Hepatocyte (in vitro differentiated cells): ENCODE measurements at regions not wholly inside any gene's neighbourhood (a gene's known extent, or its start where the extent isn't known, plus 50 kb on each side); places are given as distances from the start of the nearest gene placed in this dataset.

Experiments
- DNase-seq: peaks from one replicate; pipeline ENCODE4 v3.0.0-alpha.2; 2016; ENCODE audit warnings: low spot score
- H2AFZ ChIP-seq: fragments of 200-600 bp; sonication (generic); 2 replicates; pipeline ENCODE4 v1.6.0; 2016; ENCODE audit warnings: antibody characterized with exemption, mild to moderate bottlenecking
- H3K27ac ChIP-seq: fragments of 200-600 bp; sonication (generic); 2 replicates; pipeline ENCODE4 v1.5.1; 2016; ENCODE audit warnings: mild to moderate bottlenecking
- H3K27me3 ChIP-seq: fragments of 200-600 bp; sonication (generic); 2 replicates; pipeline ENCODE4 v1.6.1; 2016
- H3K36me3 ChIP-seq: fragments of 200-600 bp; sonication (generic); replicated peaks from 2 replicates; pipeline ENCODE4 v1.5.1; 2016; ENCODE audit warnings: low read depth; ENCODE audit not compliant: insufficient read depth
- H3K4me1 ChIP-seq: fragments of 200-600 bp; sonication (generic); 2 replicates; pipeline ENCODE4 v1.5.1; 2016; ENCODE audit warnings: mild to moderate bottlenecking, moderate library complexity; ENCODE audit not compliant: insufficient read depth
- H3K4me2 ChIP-seq: fragments of 200-600 bp; sonication (generic); 2 replicates; pipeline ENCODE4 v1.6.0; 2016
- H3K4me3 ChIP-seq: fragments of 200-600 bp; sonication (generic); 2 replicates; pipeline ENCODE4 v1.5.1; 2016; ENCODE audit warnings: mild to moderate bottlenecking
- H3K79me2 ChIP-seq: fragments of 200-600 bp; sonication (generic); 2 replicates; pipeline ENCODE4 v1.6.0; 2017; ENCODE audit warnings: mild to moderate bottlenecking
- H3K9me2 ChIP-seq: fragments of 200-600 bp; sonication (generic); replicated peaks from 2 replicates; pipeline ENCODE4 v1.6.0; 2017; ENCODE audit warnings: mild to moderate bottlenecking; ENCODE audit not compliant: insufficient read depth
- H3K9me3 ChIP-seq: fragments of 200-600 bp; sonication (generic); 2 replicates; pipeline ENCODE4 v1.5.1; 2016; ENCODE audit warnings: low read depth, mild to moderate bottlenecking
- H4K20me1 ChIP-seq: fragments of 200-600 bp; sonication (generic); 2 replicates; pipeline ENCODE4 v1.6.0; 2016; ENCODE audit warnings: mild to moderate bottlenecking; ENCODE audit not compliant: insufficient read depth, poor library complexity, severe bottlenecking
- CTCF ChIP-seq: fragments of 200-600 bp; sonication (generic); IDR thresholded peaks from 2 replicates; pipeline ENCODE4 v1.5.1; 2016; ENCODE audit warnings: antibody characterized with exemption, mild to moderate bottlenecking; ENCODE audit not compliant: poor library complexity
- EZH2 ChIP-seq: fragments of 200-600 bp; sonication (generic); IDR thresholded peaks from 2 replicates; pipeline ENCODE4 v1.6.1; 2016; ENCODE audit warnings: antibody characterized with exemption, mild to moderate bottlenecking, borderline replicate concordance
- EZH2phosphoT487 ChIP-seq: fragments of 200-600 bp; sonication (generic); IDR thresholded peaks from one replicate; pipeline ENCODE4 v1.6.1; 2018; ENCODE audit warnings: antibody characterized with exemption, mild to moderate bottlenecking, low read depth, moderate library complexity; ENCODE audit not compliant: unreplicated experiment, severe bottlenecking
- WGBS: methylation state at CpG from one replicate; pipeline ENCODE4 v1.1.6; 2016; ENCODE audit warnings: low lambda C conversion rate; ENCODE audit errors: missing lambda C conversion rate; 5-methylcytosine and 5-hydroxymethylcytosine counted together

DNA sequence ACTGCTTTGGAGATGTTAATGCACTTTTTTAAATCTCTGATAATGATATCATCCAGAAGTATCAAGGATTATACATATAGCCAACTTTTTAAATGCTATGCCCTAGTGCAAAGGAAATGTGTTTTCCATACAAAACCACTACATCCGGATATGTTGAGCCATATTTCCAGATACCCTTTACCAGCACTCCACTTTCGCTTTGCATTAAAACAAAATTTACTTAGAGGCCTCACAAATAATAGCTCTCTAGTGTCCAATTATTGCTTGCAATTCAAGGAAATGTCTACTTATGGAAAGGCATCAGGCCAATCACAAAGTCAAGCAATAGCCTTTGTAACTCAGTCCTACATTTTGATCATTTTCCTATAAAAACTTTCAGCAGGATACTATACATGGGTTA, 1072.8 kb upstream of the INTU start:
- no peak overlapping the region for H3K4me2 ChIP-seq
- H3K4me1 ChIP-seq: no peaks in the 10 kb centered on the region
- WGBS: 68% methylated on average over 2 of the region's 2 CpGs
- no peaks in the 10 kb centered on the region for H3K27me3 ChIP-seq
- no peak overlapping the region for H3K4me3 ChIP-seq
- H3K36me3 ChIP-seq: no peaks in the 10 kb centered on the region
- DNase-seq: no peak
- no peaks in the 10 kb centered on the region for H4K20me1 ChIP-seq
- H3K79me2 ChIP-seq: no peaks in the 10 kb centered on the region
- TF ChIP-seq CTCF: no peak
- TF ChIP-seq EZH2phosphoT487: no peak
- no peak for TF ChIP-seq EZH2
- H3K9me3 ChIP-seq: no peaks in the 10 kb centered on the region
- no peak overlapping the region for H2AFZ ChIP-seq
- no peak overlapping the region for H3K27ac ChIP-seq
- H3K9me2 ChIP-seq: no peaks in the 10 kb centered on the region

GRCh38 chr4:126560794-126561193, 1072.0 kb upstream of the INTU start:
- no peak for DNase-seq
- Histone ChIP-seq H3K4me2 (no peak overlapping the region), H3K4me1 (no peaks in the 10 kb centered on the region), H3K9me3 (no peaks in the 10 kb centered on the region), H4K20me1 (no peaks in the 10 kb centered on the region), H3K4me3 (no peak overlapping the region), H3K27me3 (no peaks in the 10 kb centered on the region), H3K36me3 (no peaks in the 10 kb centered on the region), H3K79me2 (no peaks in the 10 kb centered on the region), H3K9me2 (no peaks in the 10 kb centered on the region), H2AFZ (no peak overlapping the region), H3K27ac (no peak overlapping the region)
- WGBS: 83% methylated on average over 1 of the region's 1 CpG
- TF ChIP-seq EZH2phosphoT487 (no peak), CTCF (no peak), EZH2 (no peak)

DNA sequence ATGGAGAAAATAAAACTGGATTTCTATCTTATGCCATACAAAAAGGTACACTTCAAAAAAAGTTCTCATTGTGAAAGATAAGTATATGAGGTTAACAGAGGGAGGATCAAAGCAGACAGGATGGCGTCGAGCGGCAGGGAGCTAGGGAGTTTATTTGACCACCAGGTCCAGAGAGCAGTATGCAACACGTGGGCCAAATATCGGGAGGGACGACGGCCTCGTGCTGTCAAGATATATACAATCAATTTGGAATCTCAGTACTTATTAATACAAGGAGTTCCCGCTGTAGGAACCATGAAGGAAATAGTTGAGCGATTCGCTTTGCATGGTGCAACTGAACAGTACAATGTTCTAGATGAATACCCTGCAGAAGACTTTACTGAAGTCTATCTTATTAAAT, 1069.4 kb upstream of the INTU start:
- H3K36me3 ChIP-seq: no peaks in the 10 kb centered on the region
- WGBS: 93% methylated on average over 11 of the region's 11 CpGs
- no peak overlapping the region for H3K4me2 ChIP-seq
- H3K4me1 ChIP-seq: no peaks in the 10 kb centered on the region
- no peaks in the 10 kb centered on the region for H3K79me2 ChIP-seq
- no peaks in the 10 kb centered on the region for H3K9me2 ChIP-seq
- DNase-seq: no peak
- no peak overlapping the region for H3K4me3 ChIP-seq
- H3K27me3 ChIP-seq: no peaks in the 10 kb centered on the region
- no peaks in the 10 kb centered on the region for H3K9me3 ChIP-seq
- no peak for TF ChIP-seq EZH2phosphoT487
- TF ChIP-seq CTCF: no peak
- no peak for TF ChIP-seq EZH2
- H4K20me1 ChIP-seq: no peaks in the 10 kb centered on the region
- H3K27ac ChIP-seq: no peak overlapping the region
- H2AFZ ChIP-seq: no peak overlapping the region

GRCh38 chr4:126564283-126564854, 1068.4 kb upstream of the INTU start:
- TF ChIP-seq EZH2 (no peak), CTCF (no peak), EZH2phosphoT487 (no peak)
- Histone ChIP-seq H3K4me2 (no peak overlapping the region), H3K27me3 (no peaks in the 10 kb centered on the region), H3K9me3 (no peaks in the 10 kb centered on the region), H3K27ac (no peak overlapping the region), H3K36me3 (no peaks in the 10 kb centered on the region), H2AFZ (no peak overlapping the region), H3K4me1 (no peaks in the 10 kb centered on the region), H3K4me3 (no peak overlapping the region), H3K79me2 (no peaks in the 10 kb centered on the region), H4K20me1 (no peaks in the 10 kb centered on the region), H3K9me2 (no peaks in the 10 kb centered on the region)
- DNase-seq: no peak
- 89% methylated on average over 5 of the region's 5 CpGs for whole genome bisulfite sequencing
